LoVo (cell line): ENCODE measurements at regions not wholly inside any gene's neighbourhood (a gene's known extent, or its start where the extent isn't known, plus 50 kb on each side); places are given as distances from the start of the nearest gene placed in this dataset.

ENCODE experiments used
- DNase-seq: peaks from one replicate; pipeline ENCODE4 v3.0.0-alpha.2; 2016; ENCODE audit warnings: low spot score

DNA sequence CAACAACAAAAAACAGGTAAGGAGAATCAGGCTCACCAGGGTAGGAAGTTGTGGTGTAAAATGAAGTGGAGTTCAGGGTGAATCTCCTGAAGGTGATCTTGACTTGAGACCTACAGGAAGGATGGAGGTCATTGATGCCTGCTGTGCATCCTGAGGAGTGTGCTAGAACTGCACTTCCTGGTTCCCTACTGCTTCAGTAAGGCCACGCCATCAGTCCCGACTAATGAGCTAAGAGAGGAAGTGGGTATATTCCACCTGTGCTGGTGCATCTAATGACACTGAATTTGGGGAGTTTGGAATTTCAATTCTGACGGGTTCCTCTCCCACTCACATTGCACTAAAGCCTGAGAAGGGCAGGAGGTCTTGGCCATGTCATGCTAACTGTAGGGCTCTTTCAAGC lies 349.3 kb upstream of the SLC14A2 start:
- no peak for DNase-seq

- no peak for DNase-seq
Measured at GRCh38 chr18:45267622-45268021, 347.7 kb upstream of the SLC14A2 start.

DNA sequence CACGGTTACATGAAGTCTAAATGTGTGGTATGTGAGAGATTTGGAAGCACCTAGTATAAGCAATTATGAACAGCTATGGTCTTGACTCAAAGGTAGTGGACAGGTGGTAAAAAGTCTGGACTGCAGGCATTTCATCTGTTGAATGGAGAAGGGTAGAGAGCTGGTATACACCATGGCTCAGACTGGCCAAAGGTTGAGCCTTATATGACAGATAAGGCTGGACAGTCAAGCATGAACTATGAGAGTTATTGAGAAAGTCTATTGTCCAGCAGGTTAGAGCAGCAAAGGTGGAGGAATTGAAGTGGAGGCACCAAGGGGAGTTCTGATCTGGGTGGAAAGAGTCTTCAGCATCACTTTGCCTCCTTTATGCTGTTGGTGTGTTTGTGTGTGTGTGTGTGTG lies 346.7 kb upstream of the SLC14A2 start:
- DNase-seq, result no peak

DNA sequence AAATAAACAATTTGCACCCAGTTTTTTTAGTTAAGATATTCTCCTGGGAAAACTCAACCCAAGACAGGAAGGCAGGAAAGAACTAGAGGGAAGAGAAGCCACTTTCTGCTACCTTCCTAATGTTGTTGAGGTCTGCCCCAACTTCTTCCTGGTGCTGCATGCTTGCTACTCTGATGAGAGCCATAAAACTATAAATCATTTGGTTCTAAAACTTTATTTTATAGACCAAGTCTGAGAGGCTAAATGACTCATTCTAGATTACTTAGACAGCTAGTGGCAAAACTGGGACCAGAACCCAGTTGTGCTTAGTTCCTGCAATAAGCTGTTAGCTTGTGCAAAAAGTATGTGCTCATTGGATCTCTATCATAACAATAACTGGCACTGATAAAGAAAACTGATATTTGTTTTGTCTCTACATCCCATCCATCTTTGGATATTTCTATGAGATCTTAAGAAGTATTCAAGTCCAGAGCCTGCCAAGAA lies 344.9 kb upstream of the SLC14A2 start:
- no peak for DNase-seq

GRCh38 chr18:45274026-45274425 lies 341.2 kb upstream of the SLC14A2 start:
- no peak for DNase-seq

DNA sequence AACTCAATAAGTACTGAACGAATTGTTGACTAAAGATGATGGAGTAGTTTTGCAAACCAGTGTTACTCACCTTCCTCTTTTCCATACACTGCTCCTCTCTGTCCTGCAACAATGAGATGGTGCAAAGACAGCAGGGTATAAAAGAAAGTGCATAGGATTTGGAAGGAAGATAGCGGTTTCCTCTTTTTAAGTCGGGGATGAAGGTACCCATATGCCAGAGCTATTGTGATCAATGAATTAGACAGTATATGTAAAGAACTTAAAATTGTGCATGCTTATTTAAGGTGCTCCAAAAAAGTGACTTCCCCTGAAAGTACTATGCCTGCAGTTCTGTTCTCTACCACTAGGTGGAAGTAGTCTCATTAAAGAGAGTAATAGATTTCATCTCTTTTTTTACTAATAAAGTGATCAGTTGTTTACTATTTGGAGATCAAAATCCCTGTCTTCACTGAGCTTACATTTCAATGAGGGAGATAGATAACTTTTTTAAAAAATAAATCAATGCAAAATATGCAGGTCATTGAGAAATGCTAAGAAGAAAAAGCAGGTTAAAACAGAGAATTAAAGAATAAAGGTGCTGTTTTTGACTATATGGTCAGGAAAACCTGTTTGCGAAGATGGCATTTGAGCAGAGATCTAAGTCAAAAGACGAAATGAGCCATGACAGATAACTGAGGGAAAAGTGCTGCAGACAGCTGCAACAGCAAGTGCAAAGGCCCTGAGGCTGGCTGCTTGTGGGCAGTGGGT lies 339.7 kb upstream of the SLC14A2 start:
- no peak for DNase-seq

DNA sequence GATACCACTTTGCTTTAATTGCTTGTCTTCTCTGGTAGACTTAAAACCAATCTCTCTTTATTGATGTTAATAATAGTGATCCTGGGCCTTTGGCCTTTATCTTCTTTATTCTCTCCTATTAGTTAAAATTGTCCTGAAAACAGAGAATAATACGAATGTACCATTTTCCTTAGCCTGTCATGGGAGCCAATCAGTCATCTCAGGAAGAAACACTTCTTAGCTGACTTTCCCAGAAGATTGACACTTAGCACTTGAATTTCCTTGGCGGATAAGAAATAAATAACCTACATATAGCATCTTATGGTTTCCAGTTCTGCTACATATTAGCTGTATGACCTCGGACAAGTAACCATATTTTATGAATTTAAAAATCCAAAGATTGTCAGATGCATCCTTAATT lies 338.4 kb upstream of the SLC14A2 start:
- DNase-seq, result no peak

GRCh38 chr18:45277908-45278307 lies 337.4 kb upstream of the SLC14A2 start:
- no peak for DNase-seq

DNA sequence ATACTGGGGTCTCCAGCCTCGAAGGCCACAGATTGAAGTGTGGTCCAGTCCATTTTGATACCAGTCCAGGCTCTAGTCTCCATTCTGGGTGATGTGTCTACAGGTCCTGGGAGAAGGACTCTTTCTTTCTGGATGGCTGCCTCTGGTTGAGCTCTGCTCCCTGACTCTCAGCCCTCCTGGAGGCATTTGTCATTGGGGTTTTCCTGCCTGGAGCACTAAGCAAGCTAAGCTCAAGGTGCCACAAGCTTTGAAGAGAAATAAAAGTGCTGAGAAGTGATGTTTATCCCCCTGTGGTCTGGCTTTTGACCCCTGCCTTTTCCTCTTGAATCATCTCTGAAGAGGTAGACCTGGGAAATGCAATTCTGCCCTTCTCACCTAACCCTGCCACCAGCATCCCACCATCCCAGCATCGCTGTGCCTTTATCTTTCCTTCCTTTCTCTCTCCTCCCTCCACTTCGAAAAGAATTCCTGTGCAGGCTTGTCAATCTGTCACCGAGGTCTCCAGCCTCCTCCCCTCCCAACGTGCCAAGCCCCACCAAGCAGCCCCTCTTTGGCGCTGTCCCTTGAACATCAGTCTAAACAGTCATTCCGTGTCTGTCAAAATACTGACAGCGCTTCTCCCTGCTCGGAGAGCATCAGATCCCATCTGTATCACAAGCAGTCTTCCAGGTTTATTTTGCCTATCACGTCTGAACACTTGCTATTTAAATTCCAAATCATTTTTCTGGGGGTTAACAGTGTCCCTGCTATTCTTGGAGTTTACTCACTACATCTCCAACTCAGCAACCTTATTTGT lies 334.6 kb upstream of the SLC14A2 start:
- no peak for DNase-seq

- no peak for DNase-seq
Measured at GRCh38 chr18:45282101-45282812, 333.0 kb upstream of the SLC14A2 start.

GRCh38 chr18:45284174-45284573 lies 331.1 kb upstream of the SLC14A2 start:
- DNase-seq, result no peak

DNA sequence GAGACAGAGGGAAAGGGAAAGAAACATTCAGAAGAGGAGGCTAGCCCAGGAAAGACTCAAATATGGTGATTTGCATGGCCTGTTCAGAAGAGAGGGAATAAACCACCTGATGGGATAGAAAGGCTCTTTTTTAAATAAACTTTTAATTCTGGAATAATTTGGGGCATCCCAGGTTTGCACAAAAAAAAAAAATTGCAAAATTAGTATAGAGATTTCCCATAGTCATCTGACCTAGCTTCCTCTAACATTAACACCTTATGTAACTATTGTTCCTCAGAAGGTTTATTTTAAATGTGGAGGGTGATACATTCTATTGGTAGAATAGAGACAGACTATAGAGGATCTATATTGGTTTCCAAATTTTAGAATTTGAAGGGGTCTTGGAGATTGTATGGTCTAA lies 330.4 kb upstream of the SLC14A2 start:
- DNase-seq, result no peak

GRCh38 chr18:45285251-45285650 lies 330.0 kb upstream of the SLC14A2 start:
- DNase-seq, result no peak

DNA sequence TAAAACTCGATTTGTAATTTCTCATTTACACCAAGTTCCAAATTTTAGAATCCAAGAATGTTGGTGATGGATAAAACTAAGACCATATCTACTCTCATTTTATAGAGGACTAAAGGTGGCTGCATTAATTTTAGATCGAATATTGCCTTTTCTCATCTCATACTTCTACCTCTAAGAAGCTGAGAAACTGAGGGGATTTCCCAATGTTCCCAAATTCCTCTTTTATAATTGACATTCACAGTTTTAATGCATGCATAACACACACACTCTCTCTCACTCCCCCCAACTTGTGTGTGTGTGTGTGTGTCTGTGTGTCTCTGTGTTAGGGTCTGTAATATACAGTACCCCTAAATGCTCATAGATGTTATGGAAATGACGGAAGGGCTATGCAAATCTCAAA lies 328.8 kb upstream of the SLC14A2 start:
- DNase-seq, result no peak

GRCh38 chr18:45287531-45287930 lies 327.7 kb upstream of the SLC14A2 start:
- no peak for DNase-seq

DNA sequence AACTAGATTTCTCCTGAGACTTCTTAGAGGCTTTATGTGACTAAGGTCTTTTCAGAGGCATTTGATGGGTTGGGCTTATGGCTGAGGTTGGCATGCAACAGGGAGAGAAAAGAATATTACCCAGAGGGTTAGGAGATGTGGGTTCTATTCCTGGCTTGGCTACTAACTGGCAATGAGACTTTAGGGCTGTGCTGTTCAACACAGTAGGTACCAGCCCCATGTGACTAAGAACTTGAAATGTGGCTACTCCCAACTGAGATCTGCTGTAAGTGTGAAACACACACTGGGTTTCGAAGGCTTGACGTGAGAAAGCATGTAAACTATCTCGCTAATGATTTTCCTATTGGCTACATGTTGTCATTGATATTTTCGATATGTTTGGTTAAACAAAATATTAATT lies 324.9 kb upstream of the SLC14A2 start:
- no peak for DNase-seq

- no peak for DNase-seq
Measured at GRCh38 chr18:45291621-45292615, 323.4 kb upstream of the SLC14A2 start.

GRCh38 chr18:45295388-45295787 lies 319.9 kb upstream of the SLC14A2 start:
- DNase-seq, result no peak

DNA sequence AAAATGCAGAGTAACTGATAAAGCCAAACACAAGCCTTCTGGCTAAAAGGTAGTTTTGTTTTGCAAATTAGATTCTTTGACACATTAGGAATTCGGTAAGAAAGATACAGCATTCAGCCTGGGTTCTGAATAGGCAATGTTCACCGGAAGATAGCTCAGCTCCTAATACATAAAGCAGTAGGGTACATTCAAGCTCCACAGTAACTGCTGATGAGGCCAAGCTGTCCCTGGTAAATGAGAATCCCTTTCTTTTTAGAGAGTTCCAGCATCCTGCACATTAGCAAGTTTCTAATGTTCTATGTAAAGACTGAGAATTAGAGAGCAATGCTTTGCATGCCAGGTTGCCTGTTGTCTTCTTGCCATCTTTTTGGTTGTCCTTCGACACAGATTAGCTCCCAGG lies 316.3 kb upstream of the SLC14A2 start:
- no peak for DNase-seq

DNA sequence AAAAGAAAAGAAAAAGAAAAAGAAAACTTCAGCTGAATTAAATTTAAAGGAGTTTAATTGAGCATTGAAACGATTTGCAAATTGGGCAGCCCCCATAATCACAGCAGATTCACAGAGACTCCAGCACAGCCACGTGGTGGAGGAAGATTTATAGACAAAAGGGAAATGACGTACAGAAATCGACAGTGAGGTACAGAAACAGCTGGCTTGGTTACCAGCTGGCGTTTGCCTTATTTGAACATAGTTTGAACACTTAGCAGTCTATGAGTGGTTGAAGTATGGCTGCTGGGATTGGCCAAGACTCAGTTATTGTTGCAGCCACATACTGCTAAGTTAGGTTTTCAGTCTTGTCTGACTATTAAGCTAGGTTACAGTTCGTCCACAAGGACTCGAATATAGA lies 312.2 kb upstream of the SLC14A2 start:
- DNase-seq, result no peak

DNA sequence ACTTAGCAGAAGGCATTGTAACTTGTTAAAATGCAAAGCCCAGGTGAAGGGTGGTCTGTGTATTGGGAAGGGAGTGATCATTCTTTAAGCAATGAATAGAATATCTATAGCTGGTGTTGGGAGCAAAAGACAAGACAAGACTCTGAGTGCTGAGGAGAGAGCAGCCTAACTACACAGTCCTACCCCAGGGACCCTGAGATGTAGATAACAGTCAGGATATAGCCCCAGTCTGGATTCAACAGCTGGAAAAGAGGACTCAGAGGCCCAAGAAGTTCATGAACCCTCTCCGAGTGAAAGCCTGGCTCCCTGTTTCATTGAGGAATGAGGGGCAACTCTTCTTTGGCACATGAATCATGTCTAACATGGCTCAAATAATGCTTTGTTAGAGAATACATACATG lies 310.7 kb upstream of the SLC14A2 start:
- DNase-seq, result no peak
